HCT116 (cell line): ENCODE measurements at regions not wholly inside any gene's neighbourhood (a gene's known extent, or its start where the extent isn't known, plus 50 kb on each side); places are given as distances from the start of the nearest gene placed in this dataset.

Experiments
- ATAC-seq: fragments of 200-7000 bp; cut with Tn5 transposase; 2 replicates; pipeline ENCODE4 v1.9.1; 2020; ENCODE audit warnings: mild to moderate bottlenecking, moderate library complexity
- BruUV-seq: library from RNA; stranded (reverse); fragments of 400-500 nt; replicated peaks from 2 replicates; lab custom pipeline; 2021; lab: Mats Ljungman, UMichigan
- CTCF ChIA-PET: fragments of 300-600 bp; sonication (Branson Sonifier 250); formaldehyde crosslinking; loops from one replicate; lab custom pipeline; 2021; ENCODE audit warnings: antibody characterized with exemption; lab: Charles Lee
- POLR2A ChIA-PET: fragments of 300-600, 350-600 bp; sonication (Branson Sonifier 250); formaldehyde crosslinking; loops from one replicate; lab custom pipeline; 2021; ENCODE audit warnings: antibody characterized with exemption; lab: Charles Lee
- RAD21 ChIA-PET, 2 experiments: fragments of 300-600 bp; sonication (Branson Sonifier 250); formaldehyde crosslinking; loops; one replicate each; lab custom pipeline; 2023; ENCODE audit warnings: low total read pairs in 2 of 2; ENCODE audit not compliant: uncharacterized antibody in 2 of 2, unreplicated experiment in 2 of 2, low non-redundant PET in 1 of 2; lab: Charles Lee
- DNase-seq: peaks from one replicate; pipeline ENCODE4 v3.0.0-alpha.2; 2010; ENCODE audit warnings: low read depth, low spot score
- H2AFZ ChIP-seq: fragments of 200-600 bp; shearing (Covaris generic), sonication (generic); 2 replicates; pipeline ENCODE4 v1.6.1; 2017; ENCODE audit warnings: low read depth, mixed run types, mixed read lengths, antibody characterized with exemption, low read length; ENCODE audit not compliant: poor library complexity, severe bottlenecking
- H3K27ac ChIP-seq: 2 replicates; pipeline ENCODE4 v1.5.1; 2012; ENCODE audit warnings: low read depth, low read length
- H3K27me3 ChIP-seq: fragments of 200-600 bp; sonication (generic); 2 replicates; pipeline ENCODE4 v1.6.1; 2016; ENCODE audit warnings: mixed run types, low read length, mixed read lengths; ENCODE audit not compliant: insufficient read depth
- H3K36me3 ChIP-seq, 2 experiments: fragments of 200-500 bp in 1 of 2; fragments of 200-600 bp in 1 of 2; sonication (Bioruptor generic) in 1 of 2; sonication (generic) in 1 of 2; 2 replicates each; pipeline versions ENCODE4 v1.5.1 to v1.6.1; 2014 to 2016; ENCODE audit warnings: low read length in 2 of 2, inconsistent platforms in 1 of 2, mixed read lengths in 1 of 2, mixed run types in 1 of 2; ENCODE audit not compliant: insufficient read depth in 2 of 2, control insufficient read depth in 1 of 2
- H3K4me1 ChIP-seq, 2 experiments: fragments of 200-600 bp in 1 of 2; sonication (generic) in 1 of 2; 2 replicates each; pipeline versions ENCODE4 v1.5.1 to v1.6.1; 2012 to 2017; ENCODE audit warnings: low read length in 2 of 2, inconsistent platforms in 1 of 2, mild to moderate bottlenecking in 1 of 2, mixed read lengths in 1 of 2, mixed run types in 1 of 2, moderate library complexity in 1 of 2; ENCODE audit not compliant: insufficient read depth in 2 of 2, control insufficient read depth in 1 of 2
- H3K4me2 ChIP-seq: fragments of 200-600 bp; sonication (generic); 2 replicates; pipeline ENCODE4 v1.6.1; 2017; ENCODE audit warnings: mixed run types, low read length, mixed read lengths
- H3K4me3 ChIP-seq, 2 experiments: fragments of 200-600 bp in 1 of 2; sonication (generic) in 1 of 2; replicated peaks in 1 of 2; 2 replicates each; pipeline ENCODE4 v1.5.1; 2011 to 2016; ENCODE audit warnings: low read length in 2 of 2, control low read depth in 1 of 2, low read depth in 1 of 2, mild to moderate bottlenecking in 1 of 2, mixed read lengths in 1 of 2, mixed run types in 1 of 2
- H3K79me2 ChIP-seq: fragments of 200-600 bp; sonication (generic); 2 replicates; pipeline ENCODE4 v1.6.1; 2017; ENCODE audit warnings: mild to moderate bottlenecking, mixed run types, low read length, moderate library complexity, mixed read lengths; ENCODE audit not compliant: insufficient read depth
- H3K9ac ChIP-seq: fragments of 200-600 bp; sonication (generic); 2 replicates; pipeline ENCODE4 v1.6.1; 2016; ENCODE audit warnings: low read length, mixed read lengths
- H3K9me2 ChIP-seq: fragments of 200-600 bp; sonication (generic), shearing (Covaris generic); 2 replicates; pipeline ENCODE4 v1.6.1; 2017; ENCODE audit warnings: mixed run types, mild to moderate bottlenecking, moderate library complexity; ENCODE audit not compliant: insufficient read depth
- H3K9me3 ChIP-seq, 2 experiments: fragments of 200-500 bp in 1 of 2; fragments of 200-600 bp in 1 of 2; sonication (Bioruptor generic) in 1 of 2; sonication (generic) in 1 of 2; 2 replicates each; pipeline ENCODE4 v1.6.1; 2014 to 2017; ENCODE audit warnings: low read length in 2 of 2, mixed read lengths in 2 of 2, inconsistent platforms in 1 of 2, low read depth in 1 of 2, mild to moderate bottlenecking in 1 of 2, mixed run types in 1 of 2, moderate library complexity in 1 of 2; ENCODE audit not compliant: control insufficient read depth in 1 of 2, insufficient read depth in 1 of 2
- H4K20me1 ChIP-seq: fragments of 200-600 bp; sonication (generic), shearing (Covaris generic); 2 replicates; pipeline ENCODE4 v1.6.1; 2017; ENCODE audit warnings: mixed run types, mild to moderate bottlenecking, moderate library complexity; ENCODE audit not compliant: insufficient read depth
- CBX3 ChIP-seq: IDR thresholded peaks from 2 replicates; pipeline ENCODE4 v1.6.1; 2012; ENCODE audit warnings: low read depth
- CEBPB ChIP-seq: IDR thresholded peaks from 2 replicates; pipeline ENCODE4 v1.6.1; 2012; ENCODE audit warnings: low read depth
- EGR1 ChIP-seq: IDR thresholded peaks from 2 replicates; pipeline ENCODE4 v1.6.1; 2012; ENCODE audit warnings: low read depth
- ELF1 ChIP-seq: IDR thresholded peaks from 2 replicates; pipeline ENCODE4 v1.6.1; 2012; ENCODE audit warnings: low read depth, borderline replicate concordance
- EZH2 ChIP-seq: fragments of 200-600 bp; sonication (generic); IDR thresholded peaks from 2 replicates; pipeline ENCODE4 v1.6.1; 2017; ENCODE audit warnings: antibody characterized with exemption, mixed run types
- FOSL1 ChIP-seq: IDR thresholded peaks from 2 replicates; pipeline ENCODE4 v1.6.1; 2012; ENCODE audit warnings: low read depth
- JUND ChIP-seq: IDR thresholded peaks from 2 replicates; pipeline ENCODE4 v1.6.1; 2012
- RAD21 ChIP-seq: IDR thresholded peaks from 2 replicates; pipeline ENCODE4 v1.6.1; 2012; ENCODE audit warnings: low read depth, mild to moderate bottlenecking
- SIN3A ChIP-seq: IDR thresholded peaks from 2 replicates; pipeline ENCODE4 v1.6.1; 2012; ENCODE audit warnings: low read depth
- SRF ChIP-seq: IDR thresholded peaks from 2 replicates; pipeline ENCODE4 v1.6.1; 2012; ENCODE audit warnings: low read depth
- TCF7L2 ChIP-seq: IDR thresholded peaks from 2 replicates; pipeline ENCODE4 v1.7.0; 2011; ENCODE audit warnings: borderline replicate concordance, inconsistent platforms; ENCODE audit not compliant: insufficient read depth, insufficient read length; ENCODE audit errors: extremely low read depth
- YY1 ChIP-seq: IDR thresholded peaks from 2 replicates; pipeline ENCODE4 v1.6.1; 2011; ENCODE audit warnings: low read length, low read depth, moderate library complexity, mild to moderate bottlenecking; ENCODE audit not compliant: insufficient replicate concordance; ENCODE audit errors: extremely low read depth
- ZFX ChIP-seq: fragments of 450-650 bp; IDR thresholded peaks from 2 replicates; pipeline ENCODE4 v1.6.1; 2017
- ZNF274 ChIP-seq: fragments of 200-500 bp; sonication (Bioruptor generic); IDR thresholded peaks from 2 replicates; pipeline ENCODE4 v1.6.1; 2014; ENCODE audit warnings: mild to moderate bottlenecking, low read depth, low read length, inconsistent platforms
- intact Hi-C: fragments of 100-400 bp; cut with micrococcal nuclease; formaldehyde crosslinking; loops from 2 replicates; pipeline ENCODE4 v1.10.0; 2022
- TF ChIP-seq, protein P1 (sequence below): IDR thresholded peaks from 2 replicates; pipeline ENCODE4 v1.6.1; 2012; ENCODE audit warnings: low read depth
- TF ChIP-seq, protein P2 (sequence below), 3 experiments: fragments of 200-600 bp in 1 of 3; sonication (generic) in 1 of 3; IDR thresholded peaks in 2 of 3; conservative IDR thresholded peaks in 1 of 3; 2 replicates each; pipeline ENCODE4 v1.5.1; 2012 to 2017; ENCODE audit warnings: low read depth in 2 of 3, low read length in 2 of 3, antibody characterized with exemption in 1 of 3, borderline replicate concordance in 1 of 3, control low read depth in 1 of 3, mild to moderate bottlenecking in 1 of 3, mixed read lengths in 1 of 3, mixed run types in 1 of 3, moderate library complexity in 1 of 3; ENCODE audit not compliant: insufficient read depth in 1 of 3
- TF ChIP-seq, protein P3 (sequence below): IDR thresholded peaks from 2 replicates; pipeline ENCODE4 v1.6.1; 2012
- TF ChIP-seq, protein P4 (sequence below): IDR thresholded peaks from 2 replicates; pipeline ENCODE4 v1.6.1; 2012

DNA sequence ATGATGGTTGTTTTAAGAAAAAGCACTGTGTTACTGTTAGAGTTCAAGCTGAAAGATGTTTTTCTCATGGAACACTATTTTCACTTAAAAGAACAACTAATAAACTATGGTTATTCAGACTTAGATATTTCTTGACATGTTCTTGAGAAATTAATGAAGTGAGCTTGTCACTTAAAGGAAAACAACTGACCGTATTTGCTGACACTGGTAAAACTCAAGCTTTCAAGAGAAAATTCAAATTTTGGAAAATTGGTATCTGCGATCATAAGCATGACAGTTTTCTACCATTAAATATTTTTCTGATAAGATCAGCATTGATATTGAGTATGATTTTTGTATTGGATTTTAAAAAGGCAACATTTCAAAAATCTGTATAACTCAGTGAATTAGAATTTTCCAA, 549.5 kb upstream of the ACTRT1 start:
- no peak overlapping the region for H3K4me3 ChIP-seq
- no peaks in the 10 kb centered on the region for H4K20me1 ChIP-seq
- RAD21 ChIA-PET = no interaction called here
- H3K9ac ChIP-seq = no peak overlapping the region
- ATAC-seq (no peak), DNase-seq (no peak)
- H3K4me1 ChIP-seq = no peaks in the 10 kb centered on the region
- no peaks in the 10 kb centered on the region for H3K9me3 ChIP-seq
- H3K27ac ChIP-seq = no peak overlapping the region
- no peaks in the 10 kb centered on the region for H3K9me2 ChIP-seq
- H3K79me2 ChIP-seq = no peaks in the 10 kb centered on the region
- H3K4me2 ChIP-seq = no peak overlapping the region
- H3K36me3 ChIP-seq = no peaks in the 10 kb centered on the region
- BruUV-seq = no TSS peak
- no peaks in the 10 kb centered on the region for H3K27me3 ChIP-seq
- CTCF ChIA-PET = no interaction called here
- POLR2A ChIA-PET = no interaction called here
- intact Hi-C loops = no loop called here
- TF ChIP-seq EGR1 (no peak), TCF7L2 (no peak), CBX3 (no peak), CEBPB (no peak), ZFX (no peak), EZH2 (no peak), ZNF274 (no peak), SIN3A (no peak), SRF (no peak), JUND (no peak)
- no peak overlapping the region for H2AFZ ChIP-seq

DNA sequence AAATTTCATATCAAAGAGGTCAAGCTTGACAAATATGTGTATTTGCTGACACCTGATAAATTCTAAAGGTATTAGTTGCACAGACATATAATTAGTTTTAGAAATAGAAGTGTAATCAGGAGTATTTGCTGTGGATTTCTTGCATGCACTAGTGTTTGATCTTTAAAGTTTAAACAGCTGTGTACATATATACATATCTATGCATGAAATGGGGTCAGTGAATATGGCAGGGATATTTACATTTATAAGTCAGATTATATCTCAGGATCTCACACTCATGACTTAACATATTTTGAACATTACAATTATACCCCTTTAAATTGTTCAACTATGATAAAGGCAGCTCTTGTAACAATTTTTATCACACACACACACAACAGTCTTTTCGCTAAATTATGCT, 547.4 kb upstream of the ACTRT1 start:
- BruUV-seq = no TSS peak
- Histone ChIP-seq H3K4me3 (no peak overlapping the region), H3K9me3 (no peaks in the 10 kb centered on the region), H3K79me2 (no peaks in the 10 kb centered on the region), H4K20me1 (no peaks in the 10 kb centered on the region), H3K27ac (no peak overlapping the region), H3K4me2 (no peak overlapping the region), H3K4me1 (no peaks in the 10 kb centered on the region), H2AFZ (no peak overlapping the region), H3K9ac (no peak overlapping the region), H3K36me3 (no peaks in the 10 kb centered on the region), H3K27me3 (no peaks in the 10 kb centered on the region), H3K9me2 (no peaks in the 10 kb centered on the region)
- ChIA-PET POLR2A (no interaction called here), RAD21 (no interaction called here), CTCF (no interaction called here)
- ATAC-seq (no peak), DNase-seq (no peak)
- intact Hi-C loops = no loop called here
- TF ChIP-seq YY1 = no peak
- TF ChIP-seq JUND = no peak
- no peak for TF ChIP-seq ZNF274
- TF ChIP-seq CEBPB = no peak
- no peak for TF ChIP-seq FOSL1
- TF ChIP-seq SRF = no peak
- TF ChIP-seq, protein P1, sequence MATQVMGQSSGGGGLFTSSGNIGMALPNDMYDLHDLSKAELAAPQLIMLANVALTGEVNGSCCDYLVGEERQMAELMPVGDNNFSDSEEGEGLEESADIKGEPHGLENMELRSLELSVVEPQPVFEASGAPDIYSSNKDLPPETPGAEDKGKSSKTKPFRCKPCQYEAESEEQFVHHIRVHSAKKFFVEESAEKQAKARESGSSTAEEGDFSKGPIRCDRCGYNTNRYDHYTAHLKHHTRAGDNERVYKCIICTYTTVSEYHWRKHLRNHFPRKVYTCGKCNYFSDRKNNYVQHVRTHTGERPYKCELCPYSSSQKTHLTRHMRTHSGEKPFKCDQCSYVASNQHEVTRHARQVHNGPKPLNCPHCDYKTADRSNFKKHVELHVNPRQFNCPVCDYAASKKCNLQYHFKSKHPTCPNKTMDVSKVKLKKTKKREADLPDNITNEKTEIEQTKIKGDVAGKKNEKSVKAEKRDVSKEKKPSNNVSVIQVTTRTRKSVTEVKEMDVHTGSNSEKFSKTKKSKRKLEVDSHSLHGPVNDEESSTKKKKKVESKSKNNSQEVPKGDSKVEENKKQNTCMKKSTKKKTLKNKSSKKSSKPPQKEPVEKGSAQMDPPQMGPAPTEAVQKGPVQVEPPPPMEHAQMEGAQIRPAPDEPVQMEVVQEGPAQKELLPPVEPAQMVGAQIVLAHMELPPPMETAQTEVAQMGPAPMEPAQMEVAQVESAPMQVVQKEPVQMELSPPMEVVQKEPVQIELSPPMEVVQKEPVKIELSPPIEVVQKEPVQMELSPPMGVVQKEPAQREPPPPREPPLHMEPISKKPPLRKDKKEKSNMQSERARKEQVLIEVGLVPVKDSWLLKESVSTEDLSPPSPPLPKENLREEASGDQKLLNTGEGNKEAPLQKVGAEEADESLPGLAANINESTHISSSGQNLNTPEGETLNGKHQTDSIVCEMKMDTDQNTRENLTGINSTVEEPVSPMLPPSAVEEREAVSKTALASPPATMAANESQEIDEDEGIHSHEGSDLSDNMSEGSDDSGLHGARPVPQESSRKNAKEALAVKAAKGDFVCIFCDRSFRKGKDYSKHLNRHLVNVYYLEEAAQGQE = no peak
- no peak for TF ChIP-seq ELF1
- TF ChIP-seq, protein P2, sequence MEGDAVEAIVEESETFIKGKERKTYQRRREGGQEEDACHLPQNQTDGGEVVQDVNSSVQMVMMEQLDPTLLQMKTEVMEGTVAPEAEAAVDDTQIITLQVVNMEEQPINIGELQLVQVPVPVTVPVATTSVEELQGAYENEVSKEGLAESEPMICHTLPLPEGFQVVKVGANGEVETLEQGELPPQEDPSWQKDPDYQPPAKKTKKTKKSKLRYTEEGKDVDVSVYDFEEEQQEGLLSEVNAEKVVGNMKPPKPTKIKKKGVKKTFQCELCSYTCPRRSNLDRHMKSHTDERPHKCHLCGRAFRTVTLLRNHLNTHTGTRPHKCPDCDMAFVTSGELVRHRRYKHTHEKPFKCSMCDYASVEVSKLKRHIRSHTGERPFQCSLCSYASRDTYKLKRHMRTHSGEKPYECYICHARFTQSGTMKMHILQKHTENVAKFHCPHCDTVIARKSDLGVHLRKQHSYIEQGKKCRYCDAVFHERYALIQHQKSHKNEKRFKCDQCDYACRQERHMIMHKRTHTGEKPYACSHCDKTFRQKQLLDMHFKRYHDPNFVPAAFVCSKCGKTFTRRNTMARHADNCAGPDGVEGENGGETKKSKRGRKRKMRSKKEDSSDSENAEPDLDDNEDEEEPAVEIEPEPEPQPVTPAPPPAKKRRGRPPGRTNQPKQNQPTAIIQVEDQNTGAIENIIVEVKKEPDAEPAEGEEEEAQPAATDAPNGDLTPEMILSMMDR (IDR thresholded peaks at IDR 0.05 in 2 of 3, conservative IDR thresholded peaks at IDR 0.05 in 1 of 3; ENCODE audit: borderline replicate concordance in 1 of 3, insufficient read depth in 1 of 3, low read depth in 2 of 3, low read length in 2 of 3) = no peak
- TF ChIP-seq, protein P3, sequence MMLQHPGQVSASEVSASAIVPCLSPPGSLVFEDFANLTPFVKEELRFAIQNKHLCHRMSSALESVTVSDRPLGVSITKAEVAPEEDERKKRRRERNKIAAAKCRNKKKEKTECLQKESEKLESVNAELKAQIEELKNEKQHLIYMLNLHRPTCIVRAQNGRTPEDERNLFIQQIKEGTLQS = no peak
- TF ChIP-seq RAD21 = no peak
- TF ChIP-seq, protein P4, sequence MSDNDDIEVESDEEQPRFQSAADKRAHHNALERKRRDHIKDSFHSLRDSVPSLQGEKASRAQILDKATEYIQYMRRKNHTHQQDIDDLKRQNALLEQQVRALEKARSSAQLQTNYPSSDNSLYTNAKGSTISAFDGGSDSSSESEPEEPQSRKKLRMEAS = no peak
